ENCODE measurements at regions not wholly inside any gene's neighbourhood (a gene's known extent, or its start where the extent isn't known, plus 50 kb on each side); places are given as distances from the start of the nearest gene placed in this dataset.
"Not testable (repeated sequence)": the region's sequence is repeated elsewhere in the genome, so short reads cannot be mapped to it uniquely, and the experiment has no call there.

GRCh38 chr10:25748509-25748908 lies 185.5 kb upstream of the MYO3A start:
- Histone ChIP-seq H3K27me3 (no peaks in the 10 kb centered on the region), H3K36me3 (no peaks in the 10 kb centered on the region), H3K4me3 (no peak overlapping the region), H3K27ac (no peak overlapping the region), H3K4me1 (no peaks in the 10 kb centered on the region), H3K9me3 (no peaks in the 10 kb centered on the region)
- TF ChIP-seq POLR2A (IDR thresholded peaks at IDR 0.05), result no peak
- intact Hi-C loops (cut with DNase I), result no loop called here
- no peak for DNase-seq (ENCODE audit: extremely low spot score in 2 of 2)

DNA sequence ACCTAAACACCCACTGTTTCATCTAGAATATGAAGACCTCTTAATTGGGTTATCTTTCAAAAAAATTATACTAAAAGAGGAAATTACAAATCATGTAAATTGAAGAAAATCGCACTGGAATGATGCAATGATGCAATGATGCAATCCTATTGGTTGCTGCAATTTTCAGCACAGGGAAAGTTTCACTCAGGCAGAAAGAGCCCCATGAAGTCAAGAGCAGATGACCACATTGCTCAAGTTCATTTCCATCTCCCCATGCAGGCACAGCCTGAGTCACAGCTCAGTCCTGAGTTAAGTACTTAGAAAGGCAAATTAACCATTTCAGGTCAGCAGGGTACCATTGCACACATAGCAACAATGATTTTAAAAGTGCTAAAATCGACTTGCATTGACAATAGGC lies 180.3 kb upstream of the MYO3A start:
- Histone ChIP-seq H3K27ac (no peak overlapping the region), H3K9me3 (no peaks in the 10 kb centered on the region), H3K27me3 (no peaks in the 10 kb centered on the region), H3K4me3 (no peak overlapping the region), H3K4me1 (no peaks in the 10 kb centered on the region), H3K36me3 (no peaks in the 10 kb centered on the region)
- no peak for DNase-seq (ENCODE audit: extremely low spot score in 2 of 2)
- intact Hi-C loops (cut with DNase I), result no loop called here
- TF ChIP-seq CTCF (IDR thresholded peaks at IDR 0.05) (no peak), POLR2A (IDR thresholded peaks at IDR 0.05) (no peak), POLR2AphosphoS5 (IDR thresholded peaks at IDR 0.05; ENCODE audit: insufficient read depth in 1 of 2, low read depth in 1 of 2) (no peak)

DNA sequence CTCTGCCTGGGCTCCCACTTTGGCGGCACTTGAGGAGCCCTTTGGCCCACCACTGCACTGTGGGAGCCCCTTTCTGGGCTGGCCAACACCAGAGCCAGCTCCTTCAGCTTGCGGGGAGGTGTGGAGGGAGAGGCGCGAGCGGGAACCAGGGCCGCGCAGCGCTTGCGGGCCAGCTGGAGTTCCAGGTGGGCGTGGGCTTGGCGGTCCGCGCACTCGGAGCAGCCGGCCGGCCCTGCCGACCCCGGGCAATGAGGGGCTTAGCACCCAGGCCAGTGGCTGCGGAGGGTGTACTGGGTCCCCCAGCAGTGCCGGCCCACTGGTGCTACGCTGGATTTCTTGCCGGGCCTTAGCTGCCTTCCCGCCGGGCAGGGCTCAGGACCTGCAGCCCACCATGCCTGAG lies 178.2 kb upstream of the MYO3A start:
- H3K27ac ChIP-seq; DNase-seq (ENCODE audit: extremely low spot score in 2 of 2); H3K4me1 ChIP-seq; intact Hi-C loops (cut with DNase I); H3K4me3 ChIP-seq; H3K27me3 ChIP-seq; H3K36me3 ChIP-seq; H3K9me3 ChIP-seq: not testable (repeated sequence)

DNA sequence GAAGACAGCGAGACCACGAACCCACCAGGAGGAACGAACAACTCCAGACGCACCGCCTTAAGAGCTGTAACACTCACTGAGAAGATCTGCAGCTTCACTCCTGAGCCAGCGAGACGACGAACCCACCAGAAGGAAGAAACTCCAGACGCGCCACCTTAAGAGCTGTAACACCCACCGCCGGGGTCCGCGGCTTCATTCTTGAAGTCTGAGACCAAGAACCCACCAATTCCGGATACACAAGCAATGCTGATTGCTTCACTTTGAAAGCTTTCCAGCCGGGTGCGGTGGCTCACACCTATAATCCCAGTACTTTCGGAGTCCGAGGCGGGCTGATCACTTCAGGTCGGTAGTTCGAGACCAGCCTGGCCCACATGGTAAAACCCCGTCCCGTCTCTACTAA lies 177.2 kb upstream of the MYO3A start:
- no peaks in the 10 kb centered on the region for H3K36me3 ChIP-seq
- no peak for DNase-seq (ENCODE audit: extremely low spot score in 2 of 2)
- TF ChIP-seq POLR2A (IDR thresholded peaks at IDR 0.05) (no peak), CTCF (IDR thresholded peaks at IDR 0.05) (no peak), POLR2AphosphoS5 (IDR thresholded peaks at IDR 0.05; ENCODE audit: insufficient read depth in 1 of 2, low read depth in 1 of 2) (no peak)
- H3K9me3 ChIP-seq, result no peaks in the 10 kb centered on the region
- H3K4me1 ChIP-seq, result no peaks in the 10 kb centered on the region
- intact Hi-C loops (cut with DNase I), result no loop called here
- no peaks in the 10 kb centered on the region for H3K27me3 ChIP-seq
- no peak overlapping the region for H3K4me3 ChIP-seq
- no peak overlapping the region for H3K27ac ChIP-seq

DNA sequence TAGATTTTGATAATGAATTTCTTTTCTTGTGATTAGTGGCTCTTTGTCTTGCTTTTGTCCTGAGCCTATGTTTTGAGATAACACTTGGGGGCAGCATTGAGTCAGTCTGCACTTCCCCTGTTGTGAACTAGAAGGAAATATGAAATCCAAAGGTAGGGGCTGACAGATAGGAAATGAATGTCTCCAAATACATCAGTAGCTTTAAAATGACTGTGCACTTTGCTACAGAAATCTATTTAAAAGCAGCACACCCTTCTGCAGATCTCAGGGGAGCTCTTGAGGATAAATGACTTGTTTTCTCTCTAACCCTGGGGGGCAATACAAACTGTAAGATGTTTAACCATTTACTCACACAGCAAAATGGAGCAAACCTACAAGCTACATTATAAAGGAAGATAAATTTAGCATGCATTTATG lies 176.0 kb upstream of the MYO3A start:
- Histone ChIP-seq H3K36me3 (no peaks in the 10 kb centered on the region), H3K4me1 (no peaks in the 10 kb centered on the region), H3K27me3 (no peaks in the 10 kb centered on the region), H3K4me3 (no peak overlapping the region), H3K27ac (no peak overlapping the region), H3K9me3 (no peaks in the 10 kb centered on the region)
- no peak for DNase-seq (ENCODE audit: extremely low spot score in 2 of 2)
- TF ChIP-seq POLR2AphosphoS5 (IDR thresholded peaks at IDR 0.05; ENCODE audit: insufficient read depth in 1 of 2, low read depth in 1 of 2) (no peak), CTCF (IDR thresholded peaks at IDR 0.05) (no peak), POLR2A (IDR thresholded peaks at IDR 0.05) (no peak)
- intact Hi-C loops (cut with DNase I), result no loop called here

DNA sequence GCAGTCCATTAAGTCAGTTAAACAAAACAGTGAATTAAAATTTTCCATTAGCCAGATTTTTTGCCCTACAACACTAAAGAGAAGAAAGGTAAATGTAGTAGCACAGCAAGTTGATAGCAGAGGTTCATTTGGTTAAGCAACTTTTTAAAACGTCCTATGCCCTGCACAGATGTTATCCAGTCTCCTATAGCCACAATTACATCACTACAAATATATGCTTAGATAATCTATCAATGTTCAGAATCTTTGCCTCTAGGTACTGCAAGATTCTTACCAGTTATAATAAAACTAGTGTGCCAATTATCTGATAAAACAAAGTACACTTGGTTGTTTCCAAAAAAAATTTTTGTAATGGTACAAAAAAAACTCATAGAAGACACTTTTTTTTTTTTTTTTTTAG lies 175.5 kb upstream of the MYO3A start:
- no peaks in the 10 kb centered on the region for H3K4me1 ChIP-seq
- no peak overlapping the region for H3K4me3 ChIP-seq
- H3K9me3 ChIP-seq, result no peaks in the 10 kb centered on the region
- no peak for TF ChIP-seq POLR2A (IDR thresholded peaks at IDR 0.05)
- TF ChIP-seq CTCF (IDR thresholded peaks at IDR 0.05), result no peak
- TF ChIP-seq POLR2AphosphoS5 (IDR thresholded peaks at IDR 0.05; ENCODE audit: insufficient read depth in 1 of 2, low read depth in 1 of 2), result no peak
- no peak for DNase-seq (ENCODE audit: extremely low spot score in 2 of 2)
- no peaks in the 10 kb centered on the region for H3K27me3 ChIP-seq
- intact Hi-C loops (cut with DNase I), result no loop called here
- H3K27ac ChIP-seq, result no peak overlapping the region
- no peaks in the 10 kb centered on the region for H3K36me3 ChIP-seq
